Endodermal cell (in vitro differentiated cells): ENCODE measurements at regions not wholly inside any gene's neighbourhood (a gene's known extent, or its start where the extent isn't known, plus 50 kb on each side); places are given as distances from the start of the nearest gene placed in this dataset.
A peak's percentile ranks its signal among the peaks of the same experiment; 100 is the strongest.

Source experiments
- DNase-seq: peaks from one replicate; pipeline ENCODE4 v3.0.0-alpha.2; 2017
- H3K27ac ChIP-seq: 2 replicates; pipeline ENCODE4 v1.5.1; 2013; ENCODE audit warnings: mild to moderate bottlenecking, low read depth, low read length, moderate library complexity
- H3K27me3 ChIP-seq: 2 replicates; pipeline ENCODE4 v1.6.1; 2013; ENCODE audit warnings: mild to moderate bottlenecking, low read length, moderate library complexity; ENCODE audit not compliant: insufficient read depth, control insufficient read depth, poor library complexity, severe bottlenecking
- H3K36me3 ChIP-seq: 2 replicates; pipeline ENCODE4 v1.7.0; 2013; ENCODE audit warnings: mild to moderate bottlenecking, low read length, moderate library complexity; ENCODE audit not compliant: control insufficient read depth, insufficient read depth
- H3K4me1 ChIP-seq: one replicate; pipeline ENCODE4 v1.7.0; 2013; ENCODE audit warnings: low read length; ENCODE audit not compliant: control insufficient read depth, insufficient read depth
- H3K4me3 ChIP-seq: 2 replicates; pipeline ENCODE4 v1.5.1; 2013; ENCODE audit warnings: mild to moderate bottlenecking, low read length, moderate library complexity
- H3K9ac ChIP-seq: 2 replicates; pipeline ENCODE4 v1.6.1; 2013; ENCODE audit warnings: mild to moderate bottlenecking, low read length, moderate library complexity; ENCODE audit not compliant: poor library complexity, severe bottlenecking; ENCODE audit errors: extremely low read depth
- H3K9me3 ChIP-seq: 2 replicates; pipeline ENCODE4 v1.6.1; 2013; ENCODE audit warnings: mild to moderate bottlenecking, low read length, moderate library complexity; ENCODE audit not compliant: control insufficient read depth
- H3K27ac Mint-ChIP-seq: 2 replicates; pipeline ENCODE4 v1.8.0; 2020; ENCODE audit warnings: mixed read lengths
- H3K27me3 Mint-ChIP-seq: 2 replicates; pipeline ENCODE4 v1.8.0; 2021; ENCODE audit warnings: mild to moderate bottlenecking, mixed read lengths; ENCODE audit not compliant: insufficient read depth
- H3K36me3 Mint-ChIP-seq: 2 replicates; pipeline ENCODE4 v1.8.0; 2020; ENCODE audit warnings: low read depth, mixed read lengths
- H3K4me1 Mint-ChIP-seq: 2 replicates; pipeline ENCODE4 v1.8.0; 2020; ENCODE audit warnings: mixed read lengths
- H3K4me3 Mint-ChIP-seq: 2 replicates; pipeline ENCODE4 v1.8.0; 2020; ENCODE audit warnings: mild to moderate bottlenecking, moderate library complexity, mixed read lengths
- H3K9me3 Mint-ChIP-seq: 2 replicates; pipeline ENCODE4 v1.8.0; 2020; ENCODE audit warnings: mild to moderate bottlenecking, mixed read lengths
- WGBS, 2 experiments: methylation state at CpG; one replicate each; pipeline versions ENCODE4 v1.1.5 to v1.1.7; 2013; ENCODE audit warnings: missing lambda C conversion rate in 2 of 2, mixed read lengths in 1 of 2; ENCODE audit not compliant: insufficient coverage in 1 of 2, insufficient read length in 1 of 2; 5-methylcytosine and 5-hydroxymethylcytosine counted together
- TF ChIP-seq, protein P1 (sequence below): fragments of 200-600 bp; sonication (generic); conservative IDR thresholded peaks from 2 replicates; pipeline ENCODE4 v1.5.0; 2021; ENCODE audit warnings: antibody characterized with exemption, mild to moderate bottlenecking

DNA sequence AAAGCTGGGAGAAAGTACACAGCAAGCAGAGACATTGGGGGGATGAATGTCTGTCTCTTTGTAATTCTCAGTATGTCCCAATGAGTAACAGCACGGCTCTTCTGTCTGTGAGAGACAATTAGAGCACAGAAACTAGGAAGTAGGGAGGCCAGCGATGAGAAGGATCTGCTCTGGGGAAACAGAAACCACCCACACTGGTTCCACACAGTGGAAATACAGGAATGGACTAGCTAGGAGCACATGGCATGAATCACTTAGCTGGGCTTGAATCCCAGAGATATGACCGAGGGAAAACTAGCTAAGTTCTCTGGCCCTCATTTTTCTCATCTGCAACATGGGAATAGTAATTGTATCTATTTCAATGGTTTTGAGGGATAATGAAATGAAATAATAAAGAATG, 895.9 kb downstream of the TLE4 start:
- Histone ChIP-seq H3K9ac (no peak overlapping the region), H3K4me1 (no peaks in the 10 kb centered on the region), H3K36me3 (no peaks in the 10 kb centered on the region), H3K27ac (no peak overlapping the region), H3K9me3 (peaks cover 6% of the 10 kb centered on the region), H3K4me3 (no peak overlapping the region), H3K27me3 (no peaks in the 10 kb centered on the region)
- DNase-seq: no peak
- H3K4me3 Mint-ChIP-seq: no peak overlapping the region
- WGBS, 2 experiments: 81 to 84% methylated on average over 3 of the region's 3 CpGs
- no peaks in the 10 kb centered on the region for H3K36me3 Mint-ChIP-seq
- peaks cover 1% of the 10 kb centered on the region for H3K9me3 Mint-ChIP-seq
- no peak overlapping the region for H3K27ac Mint-ChIP-seq
- H3K27me3 Mint-ChIP-seq: no peaks in the 10 kb centered on the region
- no peaks in the 10 kb centered on the region for H3K4me1 Mint-ChIP-seq
- TF ChIP-seq, protein P1, sequence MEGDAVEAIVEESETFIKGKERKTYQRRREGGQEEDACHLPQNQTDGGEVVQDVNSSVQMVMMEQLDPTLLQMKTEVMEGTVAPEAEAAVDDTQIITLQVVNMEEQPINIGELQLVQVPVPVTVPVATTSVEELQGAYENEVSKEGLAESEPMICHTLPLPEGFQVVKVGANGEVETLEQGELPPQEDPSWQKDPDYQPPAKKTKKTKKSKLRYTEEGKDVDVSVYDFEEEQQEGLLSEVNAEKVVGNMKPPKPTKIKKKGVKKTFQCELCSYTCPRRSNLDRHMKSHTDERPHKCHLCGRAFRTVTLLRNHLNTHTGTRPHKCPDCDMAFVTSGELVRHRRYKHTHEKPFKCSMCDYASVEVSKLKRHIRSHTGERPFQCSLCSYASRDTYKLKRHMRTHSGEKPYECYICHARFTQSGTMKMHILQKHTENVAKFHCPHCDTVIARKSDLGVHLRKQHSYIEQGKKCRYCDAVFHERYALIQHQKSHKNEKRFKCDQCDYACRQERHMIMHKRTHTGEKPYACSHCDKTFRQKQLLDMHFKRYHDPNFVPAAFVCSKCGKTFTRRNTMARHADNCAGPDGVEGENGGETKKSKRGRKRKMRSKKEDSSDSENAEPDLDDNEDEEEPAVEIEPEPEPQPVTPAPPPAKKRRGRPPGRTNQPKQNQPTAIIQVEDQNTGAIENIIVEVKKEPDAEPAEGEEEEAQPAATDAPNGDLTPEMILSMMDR: no peak

DNA sequence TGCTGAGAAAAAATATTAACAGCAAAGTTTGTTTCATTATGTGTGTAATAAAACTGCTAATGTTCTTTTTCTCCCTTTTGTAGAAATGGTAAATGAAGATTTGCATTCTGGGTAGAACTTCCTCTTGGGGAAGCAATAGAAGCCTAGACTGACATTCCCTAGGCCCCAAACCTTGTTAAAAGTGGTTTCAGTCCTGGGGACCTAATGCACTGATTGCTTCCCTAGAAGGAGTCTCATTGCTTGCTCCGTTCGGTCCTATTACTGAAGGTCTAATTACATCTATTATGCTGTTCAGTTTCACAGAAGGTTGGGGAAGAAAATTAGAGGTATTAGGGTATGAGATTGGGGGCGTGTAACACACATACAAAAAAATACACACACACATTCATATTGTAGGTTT, 893.8 kb downstream of the TLE4 start:
- H3K4me3 ChIP-seq: no peak overlapping the region
- Mint-ChIP-seq H3K27ac (no peak overlapping the region), H3K36me3 (no peaks in the 10 kb centered on the region), H3K4me3 (no peak overlapping the region), H3K4me1 (no peaks in the 10 kb centered on the region), H3K9me3 (peaks cover 4% of the 10 kb centered on the region), H3K27me3 (no peaks in the 10 kb centered on the region)
- no peak overlapping the region for H3K9ac ChIP-seq
- no peaks in the 10 kb centered on the region for H3K4me1 ChIP-seq
- no peak overlapping the region for H3K27ac ChIP-seq
- DNase-seq: no peak
- H3K36me3 ChIP-seq: no peaks in the 10 kb centered on the region
- no peaks in the 10 kb centered on the region for H3K27me3 ChIP-seq
- TF ChIP-seq, protein P1: no peak
- 83% methylated on average over 2 of the region's 3 CpGs; no CpG with 5 or more reads in 1 of the 2 experiments for WGBS, 2 experiments
- peaks cover 6% of the 10 kb centered on the region for H3K9me3 ChIP-seq

DNA sequence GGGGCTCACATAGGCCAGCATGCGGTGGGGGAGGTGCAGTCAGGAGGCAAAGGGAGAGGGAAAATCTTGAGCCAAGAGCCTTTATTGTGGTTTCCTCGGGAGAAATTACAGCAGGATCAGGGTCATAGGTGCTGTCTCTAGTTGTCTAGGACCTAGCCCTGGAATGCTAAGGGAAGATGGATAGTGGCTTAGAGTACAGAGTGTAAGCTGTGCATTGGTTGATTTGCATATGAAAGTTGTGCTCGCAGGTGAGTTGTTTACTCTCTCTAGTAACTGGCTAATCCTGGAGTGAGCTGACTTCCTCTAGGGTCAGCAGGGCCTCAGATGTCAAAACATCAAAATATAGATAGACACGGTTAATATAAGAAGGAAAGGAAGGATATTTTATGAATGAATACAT, 877.7 kb downstream of the TLE4 start:
- 74% methylated on average over 4 of the region's 4 CpGs; no CpG with 5 or more reads in 1 of the 2 experiments for WGBS, 2 experiments
- Mint-ChIP-seq H3K4me3 (no peak overlapping the region), H3K4me1 (peaks cover 12% of the 10 kb centered on the region), H3K27ac (no peak overlapping the region), H3K36me3 (no peaks in the 10 kb centered on the region), H3K27me3 (no peaks in the 10 kb centered on the region), H3K9me3 (no peaks in the 10 kb centered on the region)
- Histone ChIP-seq H3K9ac (no peak overlapping the region), H3K9me3 (no peaks in the 10 kb centered on the region), H3K27ac (no peak overlapping the region), H3K27me3 (no peaks in the 10 kb centered on the region), H3K36me3 (no peaks in the 10 kb centered on the region), H3K4me1 (no peaks in the 10 kb centered on the region), H3K4me3 (no peak overlapping the region)
- peak; percentile 44 for DNase-seq
- TF ChIP-seq, protein P1: no peak
